Left lobe of liver (tissue), 2 donors: ENCODE measurements at regions not wholly inside any gene's neighbourhood (a gene's known extent, or its start where the extent isn't known, plus 50 kb on each side); places are given as distances from the start of the nearest gene placed in this dataset.
"Not testable (repeated sequence)": the region's sequence is repeated elsewhere in the genome, so short reads cannot be mapped to it uniquely, and the experiment has no call there.

ENCODE experiments used
- ATAC-seq: fragments of 200-7000 bp; cut with Tn5 transposase; one replicate; pipeline ENCODE4 v1.9.1; 2020; ENCODE audit warnings: mild to moderate bottlenecking, moderate library complexity
- DNase-seq: peaks from one replicate; pipeline ENCODE4 v3.0.0-alpha.2; 2020; ENCODE audit warnings: low spot score
- donor health status: DM: no; HTN: no; CAD: no; lungs with moderate emphysema.
- donor health status: DM: no; HTN: yes; CAD: no.

DNA sequence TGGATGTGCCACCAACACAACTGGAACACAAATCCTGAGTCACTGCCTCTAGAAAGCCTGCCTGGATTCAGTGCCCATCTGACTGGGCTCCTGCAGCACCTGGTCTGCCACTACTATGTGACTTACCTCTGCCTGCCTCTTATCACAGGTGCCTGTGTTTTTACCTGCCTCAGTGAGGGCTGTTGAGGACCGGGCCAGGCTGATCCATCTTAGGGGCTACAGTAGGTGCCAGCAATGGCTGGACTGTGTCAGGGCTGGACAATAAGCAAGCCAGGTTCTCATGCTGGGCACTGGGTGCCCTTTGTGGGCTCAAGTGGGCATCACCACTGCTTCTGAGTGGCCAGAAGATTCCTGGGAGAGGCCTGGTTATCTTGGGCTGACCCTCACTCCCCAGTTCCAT, 948.6 kb upstream of the TPTE start:
- not testable (repeated sequence) for ATAC-seq, DNase-seq

DNA sequence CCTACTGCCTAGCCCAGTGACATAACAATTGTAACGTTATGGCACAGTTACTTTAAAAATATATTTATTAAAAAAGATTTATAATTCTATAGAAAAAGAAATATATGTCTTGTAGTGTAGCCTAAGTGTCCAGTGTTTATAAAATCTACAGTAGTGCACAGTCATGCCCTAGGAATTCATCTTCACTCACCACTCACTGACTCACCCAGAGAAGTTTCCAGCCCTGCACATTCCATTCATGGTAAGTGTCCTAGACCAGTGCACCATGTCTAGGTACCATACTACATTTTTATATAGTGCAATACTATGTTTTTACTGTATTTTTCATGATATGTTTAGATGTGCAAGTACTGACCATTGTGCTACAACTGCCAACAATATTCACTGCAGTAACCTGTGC, 947.9 kb upstream of the TPTE start:
- ATAC-seq, DNase-seq: not testable (repeated sequence)

DNA sequence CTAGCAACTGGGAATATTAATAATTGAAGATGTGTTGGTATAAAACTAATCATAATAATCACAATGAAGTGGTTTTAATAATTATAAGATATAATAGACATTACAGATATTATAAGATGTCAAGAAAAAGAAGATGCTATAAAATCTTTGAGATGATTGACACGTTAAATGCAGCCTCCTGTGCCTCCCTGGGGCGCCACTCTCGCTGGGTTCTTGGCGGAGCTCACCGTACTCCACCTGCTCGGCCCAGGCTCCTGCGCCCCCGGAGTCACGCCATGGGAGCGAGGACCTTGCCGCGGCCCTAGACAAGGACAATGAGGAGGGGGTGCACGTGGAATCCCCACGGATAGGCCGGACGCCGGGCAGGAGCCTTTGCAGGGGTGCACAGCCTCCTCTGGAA, 942.1 kb upstream of the TPTE start:
- ATAC-seq, DNase-seq: not testable (repeated sequence)

DNA sequence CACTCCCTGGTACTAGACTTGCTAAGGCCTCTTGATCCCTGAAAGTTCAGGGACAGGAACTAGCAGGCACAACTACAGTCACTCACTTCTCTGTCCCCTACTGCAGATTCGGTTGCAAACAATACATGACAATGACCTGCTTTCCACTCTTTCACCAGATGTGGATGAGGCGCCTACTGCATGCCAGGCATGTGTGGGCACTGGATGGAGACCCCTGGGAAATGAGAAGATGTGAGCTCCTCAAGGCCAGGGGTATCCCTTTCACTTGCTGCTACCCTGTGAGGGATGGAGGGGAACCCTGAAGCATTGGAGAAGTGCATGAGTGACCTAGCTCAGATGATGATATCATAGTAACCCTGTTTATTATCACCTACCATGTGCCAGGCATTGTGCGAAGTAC, 933.4 kb upstream of the TPTE start:
- DNase-seq, ATAC-seq: not testable (repeated sequence)

DNA sequence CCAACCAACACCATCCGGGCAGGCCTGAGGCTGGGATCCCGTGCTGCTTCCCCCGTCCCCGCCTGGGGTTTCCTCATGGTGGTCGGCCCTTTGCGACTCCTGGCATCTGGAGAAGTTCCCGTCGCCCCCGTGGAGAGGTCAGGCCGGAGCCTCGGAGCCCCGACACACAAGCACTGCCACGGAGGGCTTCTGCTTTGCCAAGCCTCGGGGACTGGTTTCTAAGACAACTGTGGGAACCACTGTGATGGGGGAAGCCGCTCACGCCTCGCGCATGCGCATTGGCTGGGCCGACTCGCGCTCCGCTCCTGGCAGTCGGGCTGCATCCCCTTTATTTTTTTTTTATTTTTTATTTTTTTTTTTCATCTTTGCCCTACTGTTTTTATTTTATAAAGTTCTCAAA, 928.8 kb upstream of the TPTE start:
- not testable (repeated sequence) for ATAC-seq

DNA sequence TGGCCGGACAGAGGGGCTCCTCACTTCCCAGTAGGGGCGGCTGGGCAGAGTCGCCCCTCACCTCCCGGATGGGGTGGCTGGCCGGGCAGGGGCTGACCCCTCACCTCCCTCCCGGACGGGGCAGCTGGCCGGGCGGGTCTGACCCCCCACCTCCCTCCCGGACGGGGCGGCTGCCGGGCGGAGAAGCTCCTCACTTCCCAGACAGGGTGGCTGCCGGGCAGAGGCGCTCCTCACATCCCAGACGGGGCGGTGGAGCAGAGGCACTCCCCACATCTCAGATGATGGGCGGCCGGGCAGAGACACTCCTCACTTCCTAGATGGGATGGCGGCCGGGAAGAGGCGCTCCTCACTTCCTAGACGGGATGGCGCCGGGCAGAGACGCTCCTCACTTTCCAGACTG, 927.7 kb upstream of the TPTE start:
- ATAC-seq, DNase-seq: not testable (repeated sequence)

More for the DNA sequence above, 928.8 kb upstream of the TPTE start:
- not testable (repeated sequence) for DNase-seq

DNA sequence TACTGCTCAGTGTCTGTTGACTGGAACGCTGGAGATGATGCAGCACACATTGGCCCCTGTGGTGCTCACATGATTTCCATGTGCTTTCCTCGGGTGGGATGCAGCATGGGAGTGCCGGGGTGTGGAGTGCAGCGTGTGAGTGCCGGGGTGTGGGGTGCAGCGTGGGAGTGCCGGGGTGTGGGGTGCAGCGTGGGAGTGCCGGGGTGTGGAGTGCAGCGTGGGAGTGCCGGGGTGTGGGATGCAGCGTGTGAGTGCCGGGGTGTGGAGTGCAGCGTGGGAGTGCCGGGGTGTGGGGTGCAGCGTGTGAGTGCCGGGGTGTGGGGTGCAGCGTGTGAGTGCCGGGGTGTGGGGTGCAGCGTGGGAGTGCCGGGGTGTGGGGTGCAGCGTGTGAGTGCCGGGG, 907.4 kb upstream of the TPTE start:
- not testable (repeated sequence) for ATAC-seq, DNase-seq

DNA sequence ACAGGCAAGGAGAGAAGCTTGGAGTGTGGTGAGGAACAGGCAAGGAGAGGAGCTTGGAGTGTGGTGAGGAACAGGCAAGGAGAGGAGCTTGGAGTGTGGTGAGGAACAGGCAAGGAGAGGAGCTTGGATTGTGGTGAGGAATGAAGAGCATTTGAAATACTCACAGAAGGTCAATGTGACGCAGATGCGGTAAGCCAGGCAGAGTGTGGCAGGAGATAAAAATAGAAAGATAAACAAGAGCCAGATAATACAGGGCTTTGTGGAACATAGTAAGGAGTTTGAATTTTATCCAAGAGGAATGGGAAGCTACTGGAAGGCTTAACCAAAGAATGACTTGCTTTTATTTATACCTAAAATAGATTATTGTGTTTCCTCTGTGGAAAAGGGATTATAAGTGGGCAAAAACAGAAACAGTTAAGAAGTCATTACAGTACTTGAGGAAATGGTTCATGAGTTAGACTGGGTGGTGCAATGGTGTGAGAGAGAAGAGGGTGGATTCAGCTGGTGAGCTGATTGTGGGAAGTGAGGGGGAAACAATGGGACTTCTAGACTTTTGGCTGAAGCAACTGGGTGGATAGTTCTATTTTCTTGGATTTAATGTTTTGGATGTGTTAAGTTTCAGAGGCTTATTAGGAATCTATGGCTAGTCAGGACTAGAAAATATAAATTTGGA, 900.1 kb upstream of the TPTE start:
- DNase-seq, ATAC-seq: not testable (repeated sequence)

DNA sequence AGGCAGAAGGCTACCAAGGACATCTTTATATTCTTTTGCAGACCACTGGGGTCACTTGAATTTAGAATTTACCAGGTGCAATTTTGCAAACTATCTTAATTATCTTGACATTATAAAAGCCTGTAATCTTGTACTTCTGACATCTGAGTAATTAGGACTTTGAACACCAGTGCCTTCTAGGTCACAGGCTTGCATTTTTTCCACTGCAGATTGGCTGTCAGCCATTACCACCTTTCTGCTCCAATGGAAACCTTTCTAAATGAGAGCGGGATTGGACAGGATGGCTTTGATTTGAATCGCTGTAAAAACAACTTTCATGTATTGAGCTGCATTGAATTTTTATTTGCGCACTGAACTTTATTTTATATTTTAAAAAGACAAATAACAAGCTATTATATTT, 893.3 kb upstream of the TPTE start:
- ATAC-seq, DNase-seq: not testable (repeated sequence)

DNA sequence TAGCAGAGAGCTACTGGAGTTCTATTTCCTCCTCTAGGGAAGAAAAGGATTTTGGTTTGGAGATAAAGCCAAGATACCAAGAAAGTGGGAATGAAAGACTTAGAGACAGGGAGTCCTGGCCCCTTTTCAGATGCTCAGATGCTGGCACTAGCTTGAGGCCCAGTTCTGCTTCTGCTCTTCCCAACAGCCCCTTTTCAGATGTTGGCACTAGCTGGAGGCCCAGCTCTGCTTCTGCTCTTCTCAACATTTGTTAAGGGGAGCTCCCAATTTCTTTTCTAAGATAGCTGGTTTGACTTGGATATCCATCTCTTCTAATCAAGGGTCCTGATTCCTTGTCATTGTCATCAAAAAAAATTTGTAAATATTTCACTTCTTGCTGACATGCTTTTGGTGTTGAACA, 874.0 kb upstream of the TPTE start:
- ATAC-seq, DNase-seq: not testable (repeated sequence)

DNA sequence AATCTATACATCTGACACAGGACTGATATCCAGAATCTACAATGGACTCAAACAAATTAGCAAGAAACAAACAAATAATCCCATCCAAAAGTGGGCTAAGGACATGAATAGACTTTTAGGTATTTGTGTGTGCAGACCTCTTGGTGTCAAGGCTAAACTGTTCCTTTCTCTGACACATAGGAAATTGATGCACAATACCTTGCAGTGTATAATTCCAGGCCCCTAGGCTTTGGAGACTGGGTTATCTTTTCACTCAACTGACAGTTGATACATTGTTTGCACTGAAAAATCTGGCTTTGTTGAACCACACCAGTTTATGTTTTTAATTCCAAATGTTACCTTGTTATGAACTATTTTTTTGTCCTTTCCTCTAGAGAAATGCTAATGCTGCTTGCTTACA, 873.1 kb upstream of the TPTE start:
- not testable (repeated sequence) for DNase-seq, ATAC-seq

DNA sequence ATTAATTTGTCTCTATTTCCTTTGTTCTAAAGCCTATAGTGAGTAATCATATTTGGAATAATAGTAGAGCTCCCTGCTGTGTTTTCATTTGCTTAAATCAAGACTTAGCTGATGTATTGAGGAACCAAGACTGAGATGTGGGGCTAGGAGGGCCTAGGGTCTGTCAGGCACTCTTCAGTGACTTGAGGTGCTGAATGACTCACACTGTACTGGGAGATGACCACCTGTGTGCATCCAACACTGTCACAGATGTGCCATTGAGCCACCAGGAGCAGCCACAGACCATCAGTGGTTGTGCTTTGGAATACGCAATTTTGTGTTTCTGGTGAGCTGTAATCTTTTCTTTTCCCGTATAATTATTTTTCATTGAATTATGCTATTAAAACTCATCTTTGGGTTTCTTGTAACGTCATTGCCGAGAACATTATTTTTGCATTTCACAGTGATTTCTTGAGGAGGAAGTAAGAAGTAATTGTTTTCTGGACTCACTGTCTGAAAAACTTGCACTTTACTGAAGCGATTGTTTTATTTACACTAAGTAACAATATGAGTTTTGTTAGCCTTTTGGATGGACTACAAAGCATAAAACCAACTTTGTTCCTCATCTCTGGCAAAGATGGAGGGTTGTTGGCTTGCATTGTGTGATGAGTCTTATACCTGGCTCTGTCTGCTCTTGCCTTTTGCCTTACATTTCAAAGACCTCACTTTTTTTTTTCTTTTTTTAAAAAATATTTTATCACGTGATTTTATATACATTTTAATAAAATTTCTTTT, 872.2 kb upstream of the TPTE start:
- ATAC-seq, DNase-seq: not testable (repeated sequence)

DNA sequence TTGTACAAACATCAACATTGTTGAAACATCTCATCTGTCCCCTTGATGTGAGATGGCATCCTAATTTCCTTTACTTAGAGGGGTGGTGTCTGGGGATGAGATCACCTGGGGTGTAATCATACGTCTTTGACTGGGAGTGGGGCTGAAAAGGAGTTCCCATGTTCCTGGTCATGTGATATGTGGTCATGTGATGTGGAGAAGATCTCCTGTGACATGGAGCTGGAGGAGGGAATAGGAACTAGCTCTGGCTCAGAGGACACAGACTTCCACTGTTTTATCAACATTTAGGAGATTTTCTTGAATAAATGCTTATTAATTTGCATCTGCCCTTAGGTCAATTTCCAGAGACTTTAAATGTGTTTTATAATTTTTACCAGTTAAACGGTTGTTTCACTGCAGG, 868.6 kb upstream of the TPTE start:
- DNase-seq, ATAC-seq: not testable (repeated sequence)

DNA sequence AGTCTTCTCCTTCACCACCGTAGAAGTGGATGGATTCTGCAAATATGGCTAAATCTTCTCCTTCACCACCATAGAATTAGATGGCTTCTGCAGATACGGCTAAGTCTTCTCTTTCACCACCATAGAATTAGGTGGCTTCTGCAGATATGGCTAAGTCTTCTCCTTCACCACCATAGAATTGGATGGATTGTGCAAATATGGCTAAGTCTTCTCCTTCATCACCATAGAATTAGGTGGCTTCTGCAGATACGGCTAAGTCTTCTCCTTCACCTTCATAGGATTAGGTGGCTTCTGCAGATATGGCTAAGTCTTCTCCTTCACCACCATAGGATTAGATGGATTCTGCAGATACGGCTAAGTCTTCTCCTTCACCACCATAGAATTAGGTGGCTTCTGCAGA, 866.2 kb upstream of the TPTE start:
- ATAC-seq = not testable (repeated sequence)

DNA sequence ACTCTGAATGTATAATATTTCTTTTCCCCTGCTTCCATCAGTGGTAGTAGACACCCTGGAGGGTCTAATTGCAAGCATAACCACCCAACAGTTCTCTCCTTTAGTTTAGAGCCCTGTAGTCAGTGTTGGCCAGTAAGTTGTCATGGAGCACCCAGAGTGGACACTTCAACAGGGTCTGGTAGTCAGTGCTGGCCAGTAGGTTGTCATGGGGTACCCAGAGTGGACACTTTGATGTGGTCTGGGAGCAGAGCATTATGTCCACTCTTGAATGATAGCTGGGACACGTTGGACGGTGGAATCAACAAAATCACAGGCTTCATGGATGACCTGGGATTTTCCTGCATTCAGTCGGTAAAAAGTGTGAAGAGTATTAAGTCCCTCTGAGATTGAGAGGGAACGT, 864.9 kb upstream of the TPTE start:
- not testable (repeated sequence) for DNase-seq

More for the DNA sequence above, 866.2 kb upstream of the TPTE start:
- not testable (repeated sequence) for DNase-seq

DNA sequence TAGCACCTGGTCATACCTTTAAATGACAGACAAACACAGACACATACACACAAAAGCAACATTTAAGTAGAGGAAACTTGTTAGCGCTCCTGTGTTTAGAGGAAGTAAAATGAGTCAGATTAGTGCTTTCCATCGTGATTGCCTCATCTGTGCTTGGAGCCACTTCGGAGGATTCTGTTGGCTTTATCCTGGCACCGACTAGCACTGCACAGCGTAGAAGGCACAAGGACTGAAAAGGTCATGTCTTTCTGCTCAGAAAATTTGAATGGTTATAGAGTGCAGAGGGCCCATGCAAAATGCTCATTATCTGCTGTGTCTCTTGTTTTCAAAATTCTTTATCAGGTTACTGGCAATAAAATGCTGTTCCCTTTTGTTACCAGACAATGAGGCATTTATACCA, 863.6 kb upstream of the TPTE start:
- not testable (repeated sequence) for DNase-seq, ATAC-seq

More for the DNA sequence above, 864.9 kb upstream of the TPTE start:
- ATAC-seq = not testable (repeated sequence)

DNA sequence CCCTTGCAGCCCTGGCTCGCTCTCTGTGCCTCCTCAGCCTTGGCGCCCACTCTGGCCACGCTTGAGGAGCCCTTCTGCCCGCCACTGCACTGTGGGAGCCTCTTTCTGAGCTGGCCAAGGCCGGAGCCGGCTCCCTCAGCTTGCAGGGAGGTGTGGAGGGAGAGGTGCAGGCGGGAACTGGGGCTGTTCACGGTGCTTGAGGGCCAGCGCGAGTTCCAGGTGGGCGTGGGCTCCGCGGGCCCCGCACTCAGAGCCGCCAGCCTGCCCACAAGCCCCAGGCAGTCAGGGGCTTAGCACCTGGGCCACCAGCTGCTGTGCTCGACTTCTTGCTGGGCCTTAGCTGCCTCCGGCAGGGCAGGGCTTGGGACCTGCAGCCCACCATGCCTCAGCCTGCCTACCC, 861.5 kb upstream of the TPTE start:
- DNase-seq, ATAC-seq: not testable (repeated sequence)

DNA sequence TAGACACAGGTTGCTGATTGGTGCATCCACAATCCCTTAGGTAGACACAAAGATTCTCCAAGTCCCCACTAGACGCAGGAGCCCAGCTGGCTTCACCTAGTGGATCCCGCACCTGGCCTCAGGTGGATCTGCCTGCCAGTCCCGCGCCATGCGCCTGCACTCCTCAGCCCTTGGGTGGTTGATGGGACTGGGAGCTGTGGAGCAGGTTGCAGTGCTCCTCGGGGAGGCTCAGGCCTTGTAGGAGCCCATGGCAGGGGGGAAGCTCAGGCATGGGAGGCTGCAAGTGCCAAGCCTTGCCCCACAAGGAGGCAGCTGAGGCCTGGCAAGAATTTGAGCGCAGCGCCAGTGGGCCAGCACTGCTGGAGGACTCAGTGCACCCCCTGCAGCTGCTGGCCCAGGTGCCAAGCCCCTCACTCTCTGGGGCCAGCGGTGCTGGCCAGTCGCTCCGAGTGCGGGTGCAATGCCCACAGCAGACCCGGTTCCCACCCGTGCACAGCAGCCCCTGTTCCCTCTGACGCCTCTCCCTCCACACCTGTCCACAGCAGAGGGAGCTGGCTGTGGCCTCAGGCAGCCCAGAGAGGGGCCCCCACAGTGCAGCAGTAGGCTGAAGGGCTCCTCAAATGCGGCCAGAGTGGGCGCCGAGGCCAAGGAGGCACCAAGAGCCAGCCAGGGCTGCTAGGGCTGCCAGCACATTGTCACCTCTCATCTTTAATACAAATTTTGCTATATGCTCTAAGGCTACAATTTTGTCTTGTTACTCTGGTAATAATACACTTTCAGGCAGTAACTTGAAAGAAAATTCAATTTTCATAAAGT, 857.3 kb upstream of the TPTE start:
- not testable (repeated sequence) for DNase-seq, ATAC-seq

DNA sequence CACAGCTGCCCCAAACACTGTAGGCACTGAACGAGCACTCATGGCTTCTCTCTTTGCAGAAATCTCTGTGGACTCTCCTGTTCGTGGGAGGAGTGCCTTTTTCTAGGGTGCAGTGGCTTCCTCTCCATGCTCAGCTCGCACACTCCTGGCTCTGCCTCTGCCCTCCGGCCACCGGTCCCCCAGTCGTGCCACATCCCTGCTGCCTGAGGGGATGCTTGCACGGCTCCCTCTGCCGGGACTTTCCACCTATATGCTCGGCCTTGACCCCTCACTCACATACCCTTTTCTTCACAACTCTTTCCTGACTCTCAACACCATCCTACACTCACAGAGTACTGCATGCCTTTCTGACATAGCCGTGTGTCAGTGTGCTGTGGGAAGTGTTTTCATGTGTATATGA, 845.6 kb upstream of the TPTE start:
- not testable (repeated sequence) for ATAC-seq, DNase-seq

DNA sequence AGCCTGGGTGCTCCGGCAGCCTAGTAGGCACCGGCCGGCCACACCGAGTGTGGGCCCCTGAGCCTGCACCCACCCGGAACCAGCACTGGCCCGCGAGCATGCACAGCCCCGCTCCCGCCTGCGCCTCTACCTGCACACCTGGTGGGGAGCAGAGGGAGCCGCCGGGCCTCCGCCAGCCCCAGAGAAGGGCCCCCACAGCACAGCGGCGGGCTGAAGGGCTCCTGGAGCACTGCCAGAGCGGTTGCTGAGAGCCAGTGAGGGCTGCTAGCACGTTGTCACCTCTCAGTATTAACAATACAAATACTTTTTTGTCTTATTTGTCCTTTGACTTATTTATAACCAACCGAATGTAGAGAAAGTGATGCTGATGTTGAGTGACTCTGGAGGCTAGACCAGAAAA, 842.4 kb upstream of the TPTE start:
- not testable (repeated sequence) for DNase-seq, ATAC-seq

DNA sequence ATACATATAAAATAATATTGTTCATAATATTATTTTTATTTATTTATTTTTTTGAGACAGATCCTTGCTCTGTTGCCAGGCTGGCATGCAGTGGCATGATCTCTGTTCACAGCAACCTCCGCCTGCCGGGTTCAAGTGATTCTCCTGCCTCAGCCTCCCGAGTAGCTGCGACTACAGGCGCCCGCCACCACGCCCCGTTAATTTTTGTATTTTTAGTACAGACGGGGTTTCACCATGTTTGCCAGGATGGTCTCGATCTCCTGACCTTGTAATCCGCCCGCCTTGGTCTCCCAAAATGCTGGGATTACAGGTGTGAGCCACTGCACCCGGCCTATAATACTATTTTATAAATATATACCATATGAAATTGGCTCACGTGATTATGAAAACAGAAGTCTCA, 832.4 kb upstream of the TPTE start:
- ATAC-seq, DNase-seq: not testable (repeated sequence)
